Calu3 (cell line): ENCODE measurements at regions not wholly inside any gene's neighbourhood (a gene's known extent, or its start where the extent isn't known, plus 50 kb on each side); places are given as distances from the start of the nearest gene placed in this dataset.

Source experiments
- BruUV-seq: library from RNA; stranded (reverse); fragments of 400-500 nt; replicated peaks from 2 replicates; lab custom pipeline; 2021; lab: Mats Ljungman, UMichigan
- CTCF ChIA-PET: fragments of 300-600 bp; sonication (Branson Sonifier 250); formaldehyde crosslinking; loops from one replicate; lab custom pipeline; 2022; ENCODE audit warnings: antibody characterized with exemption; lab: Charles Lee
- DNase-seq: peaks from one replicate; pipeline ENCODE4 v3.0.0; 2022
- H3K27ac Mint-ChIP-seq: one replicate; pipeline ENCODE4 v1.8.0; 2022; ENCODE audit warnings: mixed read lengths; ENCODE audit not compliant: unreplicated experiment
- H3K27me3 Mint-ChIP-seq: one replicate; pipeline ENCODE4 v1.8.0; 2022; ENCODE audit warnings: mixed read lengths; ENCODE audit not compliant: unreplicated experiment
- H3K36me3 Mint-ChIP-seq: one replicate; pipeline ENCODE4 v1.8.0; 2022; ENCODE audit warnings: mild to moderate bottlenecking, moderate library complexity, mixed read lengths; ENCODE audit not compliant: insufficient read depth, unreplicated experiment
- H3K4me1 Mint-ChIP-seq: one replicate; pipeline ENCODE4 v1.8.0; 2022; ENCODE audit warnings: mild to moderate bottlenecking, low read depth, mixed read lengths; ENCODE audit not compliant: unreplicated experiment
- H3K4me3 Mint-ChIP-seq: one replicate; pipeline ENCODE4 v1.8.0; 2022; ENCODE audit warnings: mild to moderate bottlenecking, low read depth, moderate library complexity, mixed read lengths; ENCODE audit not compliant: unreplicated experiment
- H3K9me3 Mint-ChIP-seq: one replicate; pipeline ENCODE4 v1.8.0; 2022; ENCODE audit warnings: low read depth, mixed read lengths; ENCODE audit not compliant: unreplicated experiment
- intact Hi-C: fragments of 100-400 bp; cut with micrococcal nuclease; formaldehyde crosslinking; loops from one replicate; pipeline ENCODE4 v1.10.0; 2022; ENCODE audit not compliant: unreplicated experiment
- TF ChIP-seq, protein P1 (sequence below): fragments of 200-600 bp; IDR thresholded peaks from one replicate; pipeline ENCODE4 v1.8.0; 2022; ENCODE audit warnings: antibody characterized with exemption; ENCODE audit not compliant: unreplicated experiment

DNA sequence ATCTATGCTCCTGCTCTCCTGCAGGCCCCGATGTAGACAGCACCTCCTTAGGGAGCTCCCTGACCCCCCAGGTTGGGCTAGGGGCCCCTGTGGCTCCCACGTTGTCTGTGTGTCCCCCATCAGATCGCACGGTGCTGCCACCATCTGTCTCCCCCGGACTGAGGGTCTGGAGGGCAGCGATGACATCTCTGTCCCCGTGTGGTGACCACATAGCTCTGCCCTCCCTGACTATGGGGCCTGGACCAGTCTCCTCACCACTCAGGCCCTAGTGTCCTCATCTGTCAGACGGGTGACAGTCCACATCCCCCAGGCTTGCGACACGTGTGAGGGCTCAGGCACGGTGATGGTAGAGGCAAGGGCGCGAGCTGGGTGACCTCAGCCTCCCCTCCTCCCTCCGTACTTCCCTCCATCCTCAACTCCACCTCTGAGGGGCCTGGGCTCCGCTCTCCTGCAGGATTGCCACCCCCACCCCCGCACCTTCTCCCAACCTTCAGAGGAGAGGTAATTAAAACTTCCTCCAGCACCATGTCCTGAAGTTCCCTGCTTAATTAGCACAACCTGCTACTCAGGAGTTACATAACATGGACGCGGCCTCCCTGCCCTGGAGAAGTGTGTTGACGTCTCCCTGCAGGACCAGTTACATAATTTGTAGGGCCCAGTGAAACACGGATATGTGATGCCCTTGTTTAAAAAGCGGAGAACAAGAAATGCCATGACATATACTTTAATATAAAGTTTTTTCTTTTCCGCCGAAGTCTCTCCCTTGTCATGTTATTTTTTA is 288.2 kb downstream of the PTPRU start:
- H3K27ac Mint-ChIP-seq = no peak overlapping the region
- DNase-seq = no peak
- H3K27me3 Mint-ChIP-seq = peaks cover 95% of the 10 kb centered on the region
- intact Hi-C loops = no loop called here
- no peak overlapping the region for H3K4me3 Mint-ChIP-seq
- H3K4me1 Mint-ChIP-seq = no peaks in the 10 kb centered on the region
- TF ChIP-seq, protein P1, sequence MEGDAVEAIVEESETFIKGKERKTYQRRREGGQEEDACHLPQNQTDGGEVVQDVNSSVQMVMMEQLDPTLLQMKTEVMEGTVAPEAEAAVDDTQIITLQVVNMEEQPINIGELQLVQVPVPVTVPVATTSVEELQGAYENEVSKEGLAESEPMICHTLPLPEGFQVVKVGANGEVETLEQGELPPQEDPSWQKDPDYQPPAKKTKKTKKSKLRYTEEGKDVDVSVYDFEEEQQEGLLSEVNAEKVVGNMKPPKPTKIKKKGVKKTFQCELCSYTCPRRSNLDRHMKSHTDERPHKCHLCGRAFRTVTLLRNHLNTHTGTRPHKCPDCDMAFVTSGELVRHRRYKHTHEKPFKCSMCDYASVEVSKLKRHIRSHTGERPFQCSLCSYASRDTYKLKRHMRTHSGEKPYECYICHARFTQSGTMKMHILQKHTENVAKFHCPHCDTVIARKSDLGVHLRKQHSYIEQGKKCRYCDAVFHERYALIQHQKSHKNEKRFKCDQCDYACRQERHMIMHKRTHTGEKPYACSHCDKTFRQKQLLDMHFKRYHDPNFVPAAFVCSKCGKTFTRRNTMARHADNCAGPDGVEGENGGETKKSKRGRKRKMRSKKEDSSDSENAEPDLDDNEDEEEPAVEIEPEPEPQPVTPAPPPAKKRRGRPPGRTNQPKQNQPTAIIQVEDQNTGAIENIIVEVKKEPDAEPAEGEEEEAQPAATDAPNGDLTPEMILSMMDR = no peak
- no TSS peak for BruUV-seq
- peaks cover under 1% of the 10 kb centered on the region for H3K9me3 Mint-ChIP-seq
- CTCF ChIA-PET = no interaction called here
- H3K36me3 Mint-ChIP-seq = no peaks in the 10 kb centered on the region

DNA sequence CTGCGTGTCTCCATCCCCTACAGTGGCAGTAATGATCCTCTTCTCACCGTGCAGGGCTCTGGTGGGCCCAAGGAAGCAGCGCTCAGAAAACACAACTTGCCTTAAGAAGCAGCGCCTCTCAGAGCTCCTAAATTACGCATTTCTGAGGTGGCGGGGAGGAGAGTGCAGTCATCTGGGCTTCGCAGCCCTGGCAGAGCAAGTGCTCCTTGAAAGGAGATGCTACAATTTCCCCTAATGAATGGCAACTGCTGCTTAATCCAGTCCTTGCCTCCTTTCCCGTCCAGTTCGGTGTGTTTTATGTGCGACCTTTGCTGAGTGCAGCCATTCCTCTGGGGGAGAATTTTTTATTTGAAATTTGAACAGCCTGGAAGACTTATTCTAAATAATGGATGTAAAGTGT is 287.3 kb downstream of the PTPRU start:
- Mint-ChIP-seq H3K27ac (no peak overlapping the region), H3K27me3 (peaks cover 95% of the 10 kb centered on the region), H3K4me3 (no peak overlapping the region), H3K36me3 (no peaks in the 10 kb centered on the region), H3K4me1 (no peaks in the 10 kb centered on the region), H3K9me3 (no peaks in the 10 kb centered on the region)
- no TSS peak for BruUV-seq
- TF ChIP-seq, protein P1 = no peak
- CTCF ChIA-PET = interaction anchor here (0.6 kb wide), 1 partner anchor 37 kb away, joined by 3 read pairs; no protein-coding TSS in a partner anchor
- no peak for DNase-seq
- intact Hi-C loops = no loop called here

DNA sequence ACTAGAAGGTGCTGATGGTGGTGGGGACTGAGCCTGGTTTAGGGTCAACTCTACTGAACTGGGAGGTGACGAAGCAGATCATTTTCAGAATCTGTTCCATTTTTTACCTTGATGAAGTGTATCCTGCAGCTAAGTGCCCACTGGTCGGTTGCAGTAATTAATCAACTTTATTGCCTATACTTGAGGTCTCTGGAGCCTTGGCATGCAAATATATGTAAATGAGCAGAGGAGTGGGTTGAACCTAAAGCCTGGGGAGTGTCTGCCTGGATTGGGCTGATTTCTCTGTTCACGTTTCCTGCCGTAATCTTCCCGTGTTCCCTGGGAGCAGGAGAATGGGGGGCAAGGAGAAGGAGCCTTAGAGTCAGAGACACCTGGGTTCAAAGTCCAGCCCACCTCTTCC is 286.8 kb downstream of the PTPRU start:
- intact Hi-C loops = no loop called here
- TF ChIP-seq, protein P1 = no peak
- Mint-ChIP-seq H3K9me3 (no peaks in the 10 kb centered on the region), H3K27ac (no peak overlapping the region), H3K36me3 (no peaks in the 10 kb centered on the region), H3K27me3 (peaks cover 95% of the 10 kb centered on the region), H3K4me1 (no peaks in the 10 kb centered on the region), H3K4me3 (no peak overlapping the region)
- no TSS peak for BruUV-seq
- CTCF ChIA-PET = interaction anchor here (0.6 kb wide), 1 partner anchor 38 kb away, joined by 3 read pairs; no protein-coding TSS in a partner anchor
- no peak for DNase-seq

DNA sequence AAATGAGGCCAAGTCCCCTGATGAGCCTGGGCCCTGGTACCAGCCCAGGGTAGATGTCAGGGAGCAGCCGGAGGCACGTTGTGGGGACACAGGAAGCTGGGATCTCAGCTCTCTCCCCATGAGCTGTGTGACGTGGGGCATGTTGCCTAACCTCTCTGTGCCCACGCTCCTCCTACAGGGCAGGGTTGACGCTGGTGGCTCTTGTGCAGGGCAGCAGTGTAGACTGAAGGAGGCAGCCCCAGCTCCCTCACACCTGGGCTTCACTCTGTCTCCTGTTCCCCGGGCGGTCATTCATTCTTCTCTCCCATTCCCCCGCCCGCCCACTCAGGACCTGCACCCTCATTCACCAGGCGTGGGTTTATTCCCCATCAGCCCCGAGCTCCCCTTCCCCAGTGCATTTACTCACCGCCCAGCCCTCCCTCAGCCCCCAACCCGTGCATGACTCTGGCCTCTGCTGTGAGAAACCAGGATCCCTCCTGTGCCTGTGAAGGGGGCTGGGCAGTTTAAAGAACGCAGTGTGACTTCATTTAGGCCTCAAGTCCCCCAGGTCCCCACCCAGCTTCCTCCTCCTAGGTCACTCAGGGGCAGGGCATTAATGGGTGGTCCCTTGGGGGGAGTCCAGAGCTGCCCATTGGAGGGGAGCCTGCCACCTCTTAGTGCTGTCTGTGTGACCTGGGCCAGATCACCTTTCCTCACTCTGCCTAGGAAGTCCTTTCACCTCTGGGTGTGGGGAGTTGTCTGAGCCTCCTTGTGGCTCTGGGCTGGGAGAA is 285.7 kb downstream of the PTPRU start:
- no peak overlapping the region for H3K27ac Mint-ChIP-seq
- no peak overlapping the region for H3K4me3 Mint-ChIP-seq

More for the DNA sequence above, 285.7 kb downstream of the PTPRU start:
- CTCF ChIA-PET = no interaction called here
- peaks cover 95% of the 10 kb centered on the region for H3K27me3 Mint-ChIP-seq
- DNase-seq = no peak
- H3K9me3 Mint-ChIP-seq = no peaks in the 10 kb centered on the region
- no peaks in the 10 kb centered on the region for H3K36me3 Mint-ChIP-seq
- no peaks in the 10 kb centered on the region for H3K4me1 Mint-ChIP-seq
- BruUV-seq = no TSS peak
- TF ChIP-seq, protein P1 = no peak
- intact Hi-C loops = no loop called here
